HepG2 (cell line): ENCODE measurements at regions not wholly inside any gene's neighbourhood (a gene's known extent, or its start where the extent isn't known, plus 50 kb on each side); places are given as distances from the start of the nearest gene placed in this dataset.

Source experiments
- ATAC-seq: fragments of 200-7000 bp; cut with Tn5 transposase; 3 replicates; pipeline ENCODE4 v1.9.1; 2020; ENCODE audit warnings: mild to moderate bottlenecking, moderate library complexity
- BruUV-seq: library from RNA; stranded (reverse); fragments of 400-500 nt; replicated peaks from 2 replicates; lab custom pipeline; 2021; lab: Mats Ljungman, UMichigan
- CTCF ChIA-PET: fragments of 300-600 bp; formaldehyde crosslinking; extraction: SDS; loops from one replicate; lab custom pipeline; 2021; ENCODE audit warnings: low total read pairs, inconsistent platforms, low intra/inter-chr PET ratio; lab: Yijun Ruan, JAX
- POLR2A ChIA-PET: fragments of 350-600 bp; sonication (Branson Sonifier 250); formaldehyde crosslinking; loops from one replicate; lab custom pipeline; 2020; ENCODE audit warnings: antibody characterized with exemption, inconsistent platforms; lab: Yijun Ruan, JAX
- DNase-seq: peaks from one replicate; pipeline ENCODE4 v3.0.0-alpha.2; 2015; ENCODE audit warnings: low spot score
- FAIRE-seq: peaks from 3 replicates; lab custom pipeline; 2011; peaks lifted over from hg19 to GRCh38; lab: Jason Lieb, UNC
- H2AFZ ChIP-seq: one replicate; pipeline ENCODE4 v1.6.1; 2011; ENCODE audit warnings: low read length, inconsistent platforms
- H3K27ac ChIP-seq: fragments of 300-600 bp; 3 replicates; pipeline ENCODE4 v1.8.0; 2011; ENCODE audit warnings: mixed run types, mild to moderate bottlenecking, mixed read lengths, low read length, inconsistent platforms; ENCODE audit not compliant: insufficient read depth; ENCODE audit errors: extremely low read length
- H3K27me3 ChIP-seq, 2 experiments: fragments of 200-600 bp in 1 of 2; 2 replicates in 1 of 2; 3 replicates in 1 of 2; pipeline versions ENCODE4 v1.6.0 to v1.8.0; 2011; ENCODE audit warnings: low read length in 2 of 2, mild to moderate bottlenecking in 2 of 2, moderate library complexity in 2 of 2, inconsistent platforms in 1 of 2; ENCODE audit not compliant: insufficient read depth in 2 of 2, control insufficient read depth in 1 of 2
- H3K36me3 ChIP-seq, 2 experiments: fragments of 200-600 bp in 1 of 2; replicated peaks in 1 of 2; 2 replicates in 1 of 2; 3 replicates in 1 of 2; pipeline versions ENCODE4 v1.5.1 to v1.8.0; 2011; ENCODE audit warnings: low read length in 2 of 2, inconsistent platforms in 1 of 2; ENCODE audit not compliant: insufficient read depth in 2 of 2, control insufficient read depth in 1 of 2
- H3K4me1 ChIP-seq: 2 replicates; pipeline ENCODE4 v1.5.1; 2012; ENCODE audit warnings: low read length, inconsistent platforms; ENCODE audit not compliant: insufficient read depth
- H3K4me2 ChIP-seq: 2 replicates; pipeline ENCODE4 v1.6.0; 2011; ENCODE audit warnings: low read depth, low read length, inconsistent platforms
- H3K4me3 ChIP-seq, 3 experiments: fragments of 200-600 bp in 1 of 3; sonication (generic), shearing (Covaris generic) in 1 of 3; replicated peaks in 1 of 3; 2 replicates each; pipeline ENCODE4 v1.5.1; 2011 to 2016; ENCODE audit warnings: low read length in 3 of 3, inconsistent platforms in 2 of 3, low read depth in 2 of 3, mild to moderate bottlenecking in 2 of 3, control low read depth in 1 of 3, mixed read lengths in 1 of 3; ENCODE audit not compliant: insufficient read depth in 1 of 3
- H3K79me2 ChIP-seq: one replicate; pipeline ENCODE4 v1.6.1; 2011; ENCODE audit warnings: low read length, inconsistent platforms; ENCODE audit not compliant: insufficient read depth
- H3K9ac ChIP-seq: 2 replicates; pipeline ENCODE4 v1.6.0; 2011; ENCODE audit warnings: mild to moderate bottlenecking, low read depth, low read length, inconsistent platforms; ENCODE audit not compliant: insufficient read depth
- H3K9me3 ChIP-seq: 2 replicates; pipeline ENCODE4 v1.5.1; 2012; ENCODE audit warnings: mild to moderate bottlenecking, low read length
- H4K20me1 ChIP-seq: 2 replicates; pipeline ENCODE4 v1.6.0; 2011; ENCODE audit warnings: inconsistent platforms, mild to moderate bottlenecking, low read length, moderate library complexity; ENCODE audit not compliant: insufficient read depth
- GMEB1 ChIP-seq: sonication (generic); formaldehyde crosslinking; IDR thresholded peaks from 2 replicates; pipeline ENCODE4 v1.5.1; 2020; ENCODE audit warnings: missing genetic modification reagents, mild to moderate bottlenecking, borderline replicate concordance
- HES4 ChIP-seq: sonication (generic); formaldehyde crosslinking; IDR thresholded peaks from 2 replicates; pipeline ENCODE4 v1.9.0; 2021; ENCODE audit warnings: mild to moderate bottlenecking, missing genetic modification reagents, borderline replicate concordance
- KDM5A ChIP-seq: fragments of 200-600 bp; sonication (generic); IDR thresholded peaks from 2 replicates; pipeline ENCODE4 v1.7.0; 2018; ENCODE audit warnings: antibody characterized with exemption, mild to moderate bottlenecking, low read length, borderline replicate concordance
- KLF13 ChIP-seq: sonication (generic); formaldehyde crosslinking; IDR thresholded peaks from 2 replicates; pipeline ENCODE4 v1.4.0; 2020; ENCODE audit warnings: mild to moderate bottlenecking, missing genetic modification reagents
- THAP9 ChIP-seq: sonication (generic); formaldehyde crosslinking; IDR thresholded peaks from 2 replicates; pipeline ENCODE4; 2020; ENCODE audit warnings: missing genetic modification reagents, mild to moderate bottlenecking, borderline replicate concordance
- ZNF709 ChIP-seq: sonication (generic); formaldehyde crosslinking; IDR thresholded peaks from 2 replicates; pipeline ENCODE4 v1.5.0; 2020; ENCODE audit warnings: mild to moderate bottlenecking, missing genetic modification reagents
- ZSCAN12 ChIP-seq: sonication (generic); formaldehyde crosslinking; IDR thresholded peaks from 2 replicates; pipeline ENCODE4 v1.9.0; 2021; ENCODE audit warnings: mild to moderate bottlenecking, missing genetic modification reagents
- WGBS: methylation state at CpG from one replicate; pipeline ENCODE4 v1.1.6; 2017; ENCODE audit warnings: low lambda C conversion rate; 5-methylcytosine and 5-hydroxymethylcytosine counted together
- in situ Hi-C: cut with HindIII; loops from 2 replicates; pipeline ENCODE4 v1.10.0; 2017; ENCODE audit warnings: low pct_unique_long_range_greater_than_20kb; ENCODE audit not compliant: extremely low pct_ligation_motif_present
- intact Hi-C: fragments of 100-400 bp; cut with micrococcal nuclease; formaldehyde crosslinking; loops from one replicate; pipeline ENCODE4 v1.10.0; 2022; ENCODE audit not compliant: unreplicated experiment

- 38% methylated on average over 7 of the region's 7 CpGs for WGBS
- TF ChIP-seq ZNF709 (CRISPR knock-in tag), result no peak
- Histone ChIP-seq H3K9ac (no peak overlapping the region), H3K27me3 (peaks cover 0 to 17% of the 10 kb centered on the region in 2 experiments; a peak in 3 of 5 replicates), H3K9me3 (no peaks in the 10 kb centered on the region), H2AFZ (no peak overlapping the region), H3K4me2 (no peak overlapping the region), H3K4me3 (no peak overlapping the region), H3K27ac (no peak overlapping the region), H3K79me2 (no peaks in the 10 kb centered on the region), H3K4me1 (no peaks in the 10 kb centered on the region), H3K36me3 (no peaks in the 10 kb centered on the region), H4K20me1 (no peaks in the 10 kb centered on the region)
- intact Hi-C loops, result loop anchor here (5.0 kb wide), 1 partner anchor 873 kb away; no protein-coding TSS in a partner anchor
- ChIA-PET POLR2A (no interaction called here), CTCF (no interaction called here)
- ATAC-seq, result no peak
- no TSS peak for BruUV-seq
- no peak for FAIRE-seq
- in situ Hi-C loops, result no loop called here
- no peak for DNase-seq
Observed at GRCh38 chr2:30349691-30350090, 97.4 kb upstream of the LCLAT1 start.

- H2AFZ ChIP-seq, result no peak overlapping the region
- in situ Hi-C loops, result no loop called here
- no peak for DNase-seq
- no peak overlapping the region for H3K4me2 ChIP-seq
- H3K9ac ChIP-seq, result no peak overlapping the region
- TF ChIP-seq GMEB1 (CRISPR knock-in tag), result no peak
- no peak for TF ChIP-seq ZSCAN12 (CRISPR knock-in tag)
- no peak for TF ChIP-seq THAP9 (CRISPR knock-in tag)
- TF ChIP-seq KLF13 (CRISPR knock-in tag), result no peak
- no peak for TF ChIP-seq HES4 (CRISPR knock-in tag)
- TF ChIP-seq KDM5A, result no peak
- TF ChIP-seq, all 625 proteins: peak for 0
- H3K4me3 ChIP-seq, result no peak overlapping the region
- ChIA-PET CTCF (no interaction called here), POLR2A (no interaction called here)
- no peak for FAIRE-seq
- no peaks in the 10 kb centered on the region for H3K79me2 ChIP-seq
- intact Hi-C loops, result no loop called here
- WGBS, result 35% methylated on average over 9 of the region's 9 CpGs
- no peaks in the 10 kb centered on the region for H3K9me3 ChIP-seq
- no peak for ATAC-seq
- peaks cover 0 to 17% of the 10 kb centered on the region in 2 experiments; a peak in 3 of 5 replicates for H3K27me3 ChIP-seq
- no peaks in the 10 kb centered on the region for H3K36me3 ChIP-seq
- H3K4me1 ChIP-seq, result no peaks in the 10 kb centered on the region
- BruUV-seq, result no TSS peak
- no peaks in the 10 kb centered on the region for H4K20me1 ChIP-seq
- H3K27ac ChIP-seq, result no peak overlapping the region
Observed at GRCh38 chr2:30351116-30351515, 95.9 kb upstream of the LCLAT1 start.
